MM.1S (cell line): ENCODE measurements at regions not wholly inside any gene's neighbourhood (a gene's known extent, or its start where the extent isn't known, plus 50 kb on each side); places are given as distances from the start of the nearest gene placed in this dataset.

ENCODE experiments used
- DNase-seq: peaks from one replicate; pipeline ENCODE4 v3.0.0-alpha.2; 2015
- H2AFZ ChIP-seq: fragments of 300-600 bp; sonication (generic); 2 replicates; pipeline ENCODE4 v1.6.0; 2016; ENCODE audit warnings: antibody characterized with exemption, low read length
- H3F3A ChIP-seq: fragments of 300-600 bp; sonication (generic); 2 replicates; pipeline ENCODE4 v1.6.1; 2016; ENCODE audit warnings: mild to moderate bottlenecking, antibody characterized with exemption, low read length, moderate library complexity, mixed read lengths; ENCODE audit not compliant: insufficient read depth
- H3K27ac ChIP-seq: fragments of 300-600 bp; sonication (generic); 2 replicates; pipeline ENCODE4 v1.5.1; 2016; ENCODE audit warnings: mild to moderate bottlenecking, low read length
- H3K27me3 ChIP-seq: fragments of 300-600 bp; sonication (generic); replicated peaks from 2 replicates; pipeline ENCODE4 v1.6.0; 2016; ENCODE audit warnings: low read length; ENCODE audit not compliant: insufficient read depth
- H3K36me3 ChIP-seq: fragments of 300-600 bp; sonication (generic); replicated peaks from 2 replicates; pipeline ENCODE4 v1.6.1; 2016; ENCODE audit warnings: mild to moderate bottlenecking, low read length, mixed read lengths; ENCODE audit not compliant: insufficient read depth
- H3K4me1 ChIP-seq: fragments of 300-600 bp; sonication (generic); 2 replicates; pipeline ENCODE4 v1.6.1; 2016; ENCODE audit warnings: low read length, mixed read lengths
- H3K4me2 ChIP-seq: fragments of 300-600 bp; sonication (generic); 2 replicates; pipeline ENCODE4 v1.6.0; 2016; ENCODE audit warnings: low read depth, low read length
- H3K4me3 ChIP-seq: fragments of 300-600 bp; sonication (generic); 2 replicates; pipeline ENCODE4 v1.5.1; 2016; ENCODE audit warnings: low read length, mixed read lengths
- H3K79me2 ChIP-seq: fragments of 300-600 bp; sonication (generic); 2 replicates; pipeline ENCODE4 v1.6.1; 2016; ENCODE audit warnings: mixed run types, low read length, mixed read lengths
- H3K9ac ChIP-seq: fragments of 300-600 bp; sonication (generic); 2 replicates; pipeline ENCODE4 v1.6.1; 2016; ENCODE audit warnings: low read length, mixed read lengths
- H3K9me2 ChIP-seq: fragments of 300-600 bp; sonication (generic); replicated peaks from 2 replicates; pipeline ENCODE4 v1.6.1; 2016; ENCODE audit warnings: mild to moderate bottlenecking, low read length, mixed read lengths; ENCODE audit not compliant: insufficient read depth
- H3K9me3 ChIP-seq: fragments of 300-600 bp; sonication (generic); replicated peaks from 2 replicates; pipeline ENCODE4 v1.6.1; 2016; ENCODE audit warnings: mild to moderate bottlenecking, low read length, mixed read lengths; ENCODE audit not compliant: insufficient read depth
- H4K20me1 ChIP-seq: fragments of 300-600 bp; sonication (generic); 2 replicates; pipeline ENCODE4 v1.6.1; 2016; ENCODE audit warnings: mild to moderate bottlenecking, low read length, moderate library complexity, mixed read lengths; ENCODE audit not compliant: insufficient read depth
- CTCF ChIP-seq: fragments of 300-600 bp; sonication (generic); IDR thresholded peaks from 2 replicates; pipeline ENCODE4 v1.5.1; 2016; ENCODE audit warnings: antibody characterized with exemption, low read length, mixed read lengths
- EZH2 ChIP-seq: fragments of 300-600 bp; sonication (generic); optimal IDR thresholded peaks from 2 replicates; pipeline ENCODE3; 2017; ENCODE audit warnings: low read depth, mild to moderate bottlenecking, antibody characterized with exemption, low read length, mixed read lengths
- EZH2phosphoT487 ChIP-seq: fragments of 300-600 bp; sonication (generic); IDR thresholded peaks from 2 replicates; pipeline ENCODE4 v1.6.1; 2018; ENCODE audit warnings: antibody characterized with exemption, low read length

GRCh38 chr18:3380384-3380961, 69.5 kb upstream of the TGIF1 start:
- Histone ChIP-seq H3K4me3 (no peak overlapping the region), H3F3A (no peaks in the 10 kb centered on the region), H3K4me2 (no peak overlapping the region), H3K9ac (no peak overlapping the region), H4K20me1 (no peaks in the 10 kb centered on the region), H3K27ac (no peak overlapping the region), H3K9me3 (no peaks in the 10 kb centered on the region), H3K9me2 (no peaks in the 10 kb centered on the region), H2AFZ (no peak overlapping the region), H3K36me3 (no peaks in the 10 kb centered on the region), H3K4me1 (no peaks in the 10 kb centered on the region), H3K79me2 (no peaks in the 10 kb centered on the region), H3K27me3 (no peaks in the 10 kb centered on the region)
- TF ChIP-seq CTCF (no peak), EZH2phosphoT487 (no peak), EZH2 (no peak)
- DNase-seq: no peak

GRCh38 chr18:3383381-3383915, 66.5 kb upstream of the TGIF1 start:
- Histone ChIP-seq H3F3A (no peaks in the 10 kb centered on the region), H3K9me3 (no peaks in the 10 kb centered on the region), H3K36me3 (no peaks in the 10 kb centered on the region), H3K27ac (no peak overlapping the region), H3K4me1 (no peaks in the 10 kb centered on the region), H2AFZ (no peak overlapping the region), H3K9ac (no peak overlapping the region), H3K27me3 (no peaks in the 10 kb centered on the region), H3K79me2 (no peaks in the 10 kb centered on the region), H3K4me2 (no peak overlapping the region), H4K20me1 (no peaks in the 10 kb centered on the region), H3K4me3 (no peak overlapping the region), H3K9me2 (no peaks in the 10 kb centered on the region)
- TF ChIP-seq EZH2: no peak
- TF ChIP-seq CTCF: no peak
- TF ChIP-seq EZH2phosphoT487: no peak
- DNase-seq: no peak

GRCh38 chr18:3384664-3385563, 65.1 kb upstream of the TGIF1 start:
- H3K9me2 ChIP-seq: no peaks in the 10 kb centered on the region
- TF ChIP-seq CTCF (no peak), EZH2phosphoT487 (no peak), EZH2 (no peak)
- H3K36me3 ChIP-seq: no peaks in the 10 kb centered on the region
- H3K79me2 ChIP-seq: no peaks in the 10 kb centered on the region
- H4K20me1 ChIP-seq: no peaks in the 10 kb centered on the region
- H3K27ac ChIP-seq: no peak overlapping the region
- H3K9ac ChIP-seq: no peak overlapping the region
- H2AFZ ChIP-seq: no peak overlapping the region
- no peak for DNase-seq
- no peaks in the 10 kb centered on the region for H3K27me3 ChIP-seq
- no peaks in the 10 kb centered on the region for H3K4me1 ChIP-seq
- H3K9me3 ChIP-seq: no peaks in the 10 kb centered on the region
- no peak overlapping the region for H3K4me3 ChIP-seq
- no peaks in the 10 kb centered on the region for H3F3A ChIP-seq
- H3K4me2 ChIP-seq: 0 out of 2 replicates have a peak overlapping the region, but pooled peaks have one; percentile 8
